ENCODE measurements at regions not wholly inside any gene's neighbourhood (a gene's known extent, or its start where the extent isn't known, plus 50 kb on each side); places are given as distances from the start of the nearest gene placed in this dataset.

DNA sequence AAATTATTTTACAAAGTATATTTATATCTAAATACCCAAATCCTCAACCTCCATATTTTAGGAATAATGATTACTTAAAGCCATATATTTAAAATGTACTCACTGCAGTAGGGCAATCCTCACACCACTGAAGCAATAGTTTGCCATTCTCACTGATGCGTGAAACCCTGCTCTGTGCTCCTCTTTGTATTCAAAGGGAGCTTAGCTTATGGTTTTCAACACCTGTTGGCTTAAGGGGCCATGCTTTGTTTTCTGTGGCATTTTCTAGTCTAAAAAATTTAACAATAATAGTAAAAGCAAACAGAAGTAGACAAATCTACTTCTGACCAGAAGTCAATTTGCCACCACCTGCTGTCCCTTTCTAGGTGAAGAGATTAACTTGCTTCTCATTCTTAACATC is 294.6 kb downstream of the FLRT2 start:
- no peak for DNase-seq (ENCODE audit: extremely low read depth, insufficient read length)
- TF ChIP-seq, protein P1, sequence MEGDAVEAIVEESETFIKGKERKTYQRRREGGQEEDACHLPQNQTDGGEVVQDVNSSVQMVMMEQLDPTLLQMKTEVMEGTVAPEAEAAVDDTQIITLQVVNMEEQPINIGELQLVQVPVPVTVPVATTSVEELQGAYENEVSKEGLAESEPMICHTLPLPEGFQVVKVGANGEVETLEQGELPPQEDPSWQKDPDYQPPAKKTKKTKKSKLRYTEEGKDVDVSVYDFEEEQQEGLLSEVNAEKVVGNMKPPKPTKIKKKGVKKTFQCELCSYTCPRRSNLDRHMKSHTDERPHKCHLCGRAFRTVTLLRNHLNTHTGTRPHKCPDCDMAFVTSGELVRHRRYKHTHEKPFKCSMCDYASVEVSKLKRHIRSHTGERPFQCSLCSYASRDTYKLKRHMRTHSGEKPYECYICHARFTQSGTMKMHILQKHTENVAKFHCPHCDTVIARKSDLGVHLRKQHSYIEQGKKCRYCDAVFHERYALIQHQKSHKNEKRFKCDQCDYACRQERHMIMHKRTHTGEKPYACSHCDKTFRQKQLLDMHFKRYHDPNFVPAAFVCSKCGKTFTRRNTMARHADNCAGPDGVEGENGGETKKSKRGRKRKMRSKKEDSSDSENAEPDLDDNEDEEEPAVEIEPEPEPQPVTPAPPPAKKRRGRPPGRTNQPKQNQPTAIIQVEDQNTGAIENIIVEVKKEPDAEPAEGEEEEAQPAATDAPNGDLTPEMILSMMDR (IDR thresholded peaks at IDR 0.05; ENCODE audit: insufficient read depth, low read length, poor library complexity, severe bottlenecking) = no peak
- H3K27me3 ChIP-seq (replicated peaks; ENCODE audit: control insufficient read depth, insufficient read depth, low read length) = no peaks in the 10 kb centered on the region
- no peaks in the 10 kb centered on the region for H3K36me3 ChIP-seq (ENCODE audit: control insufficient read depth, insufficient read depth, low read length)
- no peak overlapping the region for H3K4me3 ChIP-seq (replicated peaks; ENCODE audit: low read depth, low read length)

DNA sequence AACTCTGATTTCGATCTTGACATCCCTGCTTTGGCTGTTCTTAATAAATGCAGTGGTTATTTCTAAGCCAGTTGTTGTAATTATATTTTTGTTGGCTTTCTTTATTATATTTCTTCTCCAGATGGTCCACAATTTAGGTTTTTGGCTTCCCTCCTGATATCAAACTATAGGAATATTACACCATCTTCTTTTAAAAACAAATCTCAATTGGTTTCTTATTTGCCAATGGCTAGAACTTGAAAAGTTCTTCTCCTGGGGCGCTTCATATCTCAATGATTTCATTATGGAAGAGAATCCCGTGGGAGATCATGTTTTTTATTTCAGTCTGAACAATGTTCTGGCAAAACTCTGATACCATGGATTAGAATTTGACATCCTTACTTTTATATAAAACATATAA is 292.3 kb downstream of the FLRT2 start:
- DNase-seq (ENCODE audit: extremely low read depth, insufficient read length) = no peak
- TF ChIP-seq, protein P1 (IDR thresholded peaks at IDR 0.05; ENCODE audit: insufficient read depth, low read length, poor library complexity, severe bottlenecking) = no peak
- H3K4me3 ChIP-seq (replicated peaks; ENCODE audit: low read depth, low read length) = no peak overlapping the region
- H3K36me3 ChIP-seq (ENCODE audit: control insufficient read depth, insufficient read depth, low read length) = no peaks in the 10 kb centered on the region
- no peaks in the 10 kb centered on the region for H3K27me3 ChIP-seq (replicated peaks; ENCODE audit: control insufficient read depth, insufficient read depth, low read length)

DNA sequence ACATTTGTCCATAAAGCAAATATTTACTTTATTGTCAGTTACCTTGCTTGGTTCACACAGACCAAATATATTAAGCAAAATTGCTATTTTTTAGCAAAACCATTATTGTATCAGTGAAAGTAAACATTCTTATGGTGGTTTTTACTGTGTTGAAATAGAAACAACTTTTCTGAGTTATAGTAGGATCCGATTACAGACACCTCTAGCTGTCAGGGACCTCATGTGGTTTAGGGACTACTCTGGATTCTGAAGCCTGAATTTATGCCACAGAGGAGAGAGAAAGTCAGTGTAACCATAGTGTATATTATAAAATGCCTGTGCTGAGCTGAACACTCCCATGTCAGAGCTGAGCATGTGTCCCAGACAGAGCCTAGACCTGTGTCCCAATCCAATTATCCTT is 287.5 kb downstream of the FLRT2 start:
- DNase-seq (ENCODE audit: extremely low read depth, insufficient read length) = no peak
- TF ChIP-seq, protein P1 (IDR thresholded peaks at IDR 0.05; ENCODE audit: insufficient read depth, low read length, poor library complexity, severe bottlenecking) = no peak
- Histone ChIP-seq H3K27me3 (replicated peaks; ENCODE audit: control insufficient read depth, insufficient read depth, low read length) (no peaks in the 10 kb centered on the region), H3K4me3 (replicated peaks; ENCODE audit: low read depth, low read length) (no peak overlapping the region), H3K36me3 (ENCODE audit: control insufficient read depth, insufficient read depth, low read length) (no peaks in the 10 kb centered on the region)

DNA sequence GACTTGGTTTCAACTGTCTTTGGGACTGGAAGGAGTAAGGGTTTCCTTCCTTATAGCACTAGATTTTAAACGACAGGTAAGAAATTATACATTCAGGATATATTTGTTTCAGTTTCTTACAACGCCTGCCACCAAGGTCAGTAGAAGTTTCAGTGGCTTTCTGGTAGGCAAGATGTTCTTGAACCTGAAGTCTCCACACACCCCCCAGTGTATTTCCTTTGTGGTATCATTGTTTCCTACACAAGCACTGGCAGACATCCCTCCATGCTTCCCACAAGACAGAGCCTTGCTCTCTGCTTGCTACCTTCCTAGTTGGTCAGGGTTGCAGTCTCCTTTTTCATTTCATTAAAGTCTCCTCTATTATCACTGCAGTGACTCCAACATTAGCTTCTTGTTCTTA is 283.1 kb downstream of the FLRT2 start:
- no peaks in the 10 kb centered on the region for H3K36me3 ChIP-seq (ENCODE audit: control insufficient read depth, insufficient read depth, low read length)

DNA sequence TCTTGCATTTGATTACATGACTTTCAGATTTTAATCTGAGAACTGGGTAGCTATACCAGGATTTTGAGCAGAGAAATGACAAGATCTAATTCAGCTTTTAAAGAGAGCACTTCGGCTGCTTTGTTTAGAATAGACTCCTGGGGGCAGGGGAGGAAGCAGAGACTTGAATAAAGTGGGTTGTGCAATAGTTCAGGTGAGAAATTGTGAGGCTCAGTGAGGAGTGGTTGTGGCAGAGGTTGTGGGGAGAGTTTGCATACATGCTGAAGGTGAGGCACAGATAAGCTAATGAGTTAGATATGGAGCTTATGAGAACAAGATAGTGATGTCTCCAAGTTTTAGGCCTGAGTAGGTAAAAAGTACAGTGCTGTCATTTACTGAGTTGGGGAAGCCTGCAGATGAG is 281.4 kb downstream of the FLRT2 start:
- Histone ChIP-seq H3K4me3 (replicated peaks; ENCODE audit: low read depth, low read length) (no peak overlapping the region), H3K36me3 (ENCODE audit: control insufficient read depth, insufficient read depth, low read length) (no peaks in the 10 kb centered on the region), H3K27me3 (replicated peaks; ENCODE audit: control insufficient read depth, insufficient read depth, low read length) (no peaks in the 10 kb centered on the region)
- DNase-seq (ENCODE audit: extremely low read depth, insufficient read length) = no peak
- TF ChIP-seq, protein P1 (IDR thresholded peaks at IDR 0.05; ENCODE audit: insufficient read depth, low read length, poor library complexity, severe bottlenecking) = no peak

More for the DNA sequence above, 283.1 kb downstream of the FLRT2 start:
- TF ChIP-seq, protein P1 (IDR thresholded peaks at IDR 0.05; ENCODE audit: insufficient read depth, low read length, poor library complexity, severe bottlenecking) = no peak
- Histone ChIP-seq H3K27me3 (replicated peaks; ENCODE audit: control insufficient read depth, insufficient read depth, low read length) (no peaks in the 10 kb centered on the region), H3K4me3 (replicated peaks; ENCODE audit: low read depth, low read length) (no peak overlapping the region)
- no peak for DNase-seq (ENCODE audit: extremely low read depth, insufficient read length)

DNA sequence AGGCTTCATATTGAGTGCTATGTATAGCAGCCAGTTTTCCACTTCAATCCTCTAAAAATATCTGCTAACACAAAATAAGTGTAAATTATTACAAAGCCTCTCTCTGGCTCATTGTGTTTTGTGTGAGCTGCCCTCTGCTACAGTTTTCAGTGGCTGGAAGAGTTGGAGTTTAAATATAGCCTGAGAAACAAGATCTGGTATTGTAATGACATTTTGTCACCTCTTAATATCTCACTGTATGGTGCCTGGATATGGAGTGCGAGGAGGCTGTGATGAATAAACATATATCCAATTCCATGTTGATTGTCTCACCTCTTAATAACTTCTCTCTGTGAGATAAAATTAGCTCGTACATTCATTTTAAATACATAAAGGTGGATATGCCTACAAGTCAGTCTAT is 269.7 kb downstream of the FLRT2 start:
- Histone ChIP-seq H3K4me3 (replicated peaks; ENCODE audit: low read depth, low read length) (no peak overlapping the region), H3K27me3 (replicated peaks; ENCODE audit: control insufficient read depth, insufficient read depth, low read length) (no peaks in the 10 kb centered on the region), H3K36me3 (ENCODE audit: control insufficient read depth, insufficient read depth, low read length) (no peaks in the 10 kb centered on the region)
- no peak for DNase-seq (ENCODE audit: extremely low read depth, insufficient read length)
- TF ChIP-seq, protein P1 (IDR thresholded peaks at IDR 0.05; ENCODE audit: insufficient read depth, low read length, poor library complexity, severe bottlenecking) = no peak
